Gastrocnemius medialis (tissue), 4 donors: ENCODE measurements at regions not wholly inside any gene's neighbourhood (a gene's known extent, or its start where the extent isn't known, plus 50 kb on each side); places are given as distances from the start of the nearest gene placed in this dataset.

ENCODE experiments used
- ATAC-seq, 2 donors: fragments of 150-250 bp; one replicate each; pipeline ENCODE4 v1.9.1; 2016
- DNase-seq, 2 donors: peaks; one replicate each; pipeline ENCODE4 v3.0.0-alpha.2; 2019
- H3K27ac ChIP-seq, 4 donors: fragments of 200-600 bp; sonication (generic); 1 replicate in 1 of 4; 2 replicates in 3 of 4; pipeline ENCODE4 v1.5.1; 2016 to 2018; ENCODE audit warnings: mild to moderate bottlenecking in 2 of 4, moderate library complexity in 1 of 4
- H3K27me3 ChIP-seq, 3 donors: fragments of 200-600 bp; sonication (generic) in 2 of 3; 1 replicate in 1 of 3; 2 replicates in 2 of 3; pipeline versions ENCODE4 v1.5.1 to v1.6.0; 2016 to 2019; ENCODE audit warnings: mild to moderate bottlenecking in 1 of 3, moderate library complexity in 1 of 3
- H3K36me3 ChIP-seq, 2 donors: fragments of 200-600 bp; sonication (generic) in 1 of 2; one replicate each; pipeline ENCODE4 v1.5.1; 2017 to 2018
- H3K4me1 ChIP-seq, 2 donors: fragments of 200-600 bp; sonication (generic) in 1 of 2; one replicate each; pipeline ENCODE4 v1.5.1; 2016 to 2017; ENCODE audit warnings: mild to moderate bottlenecking in 2 of 2
- H3K4me3 ChIP-seq, 4 donors: fragments of 200-600 bp; sonication (generic) in 3 of 4; 1 replicate in 1 of 4; 2 replicates in 3 of 4; pipeline ENCODE4 v1.5.1; 2016 to 2019; ENCODE audit warnings: mild to moderate bottlenecking in 2 of 4
- H3K9me3 ChIP-seq, 3 donors: fragments of 200-600 bp; sonication (generic) in 2 of 3; 1 replicate in 1 of 3; 2 replicates in 2 of 3; pipeline ENCODE4 v1.5.1; 2016 to 2019
- CTCF ChIP-seq, 5 experiments: fragments of 450-650 bp in 3 of 5; fragments of 200-600 bp in 2 of 5; sonication (generic) in 2 of 5; IDR thresholded peaks in 4 of 5; conservative IDR thresholded peaks in 1 of 5; 1 replicate in 4 of 5; 2 replicates in 1 of 5; pipeline ENCODE4 v1.5.1; 2016 to 2019; ENCODE audit warnings: antibody characterized with exemption in 5 of 5, mild to moderate bottlenecking in 3 of 5, moderate library complexity in 3 of 5
- POLR2A ChIP-seq, 2 donors: fragments of 450-650 bp; IDR thresholded peaks; one replicate each; pipeline ENCODE4 v1.6.1; 2017; ENCODE audit warnings: antibody characterized with exemption in 2 of 2, mild to moderate bottlenecking in 2 of 2, moderate library complexity in 2 of 2
- in situ Hi-C, 4 donors: fragments of 200-750 bp; cut with MboI; loops; one replicate each; pipeline versions ENCODE4 v1.15.0 to v1.8.0; 2017; ENCODE audit warnings: low sequenced_read_pairs in 4 of 4
- intact Hi-C: fragments of 100-400 bp; cut with DNase I; formaldehyde crosslinking; loops from one replicate; pipeline ENCODE4 v1.15.1; 2023; ENCODE audit warnings: low total_unique reads

GRCh38 chr11:128214263-128214662, 373.1 kb downstream of the ETS1 start:
- Histone ChIP-seq H3K36me3 (no peaks in the 10 kb centered on the region), H3K4me3 (no peak overlapping the region), H3K9me3 (no peaks in the 10 kb centered on the region), H3K27me3 (no peaks in the 10 kb centered on the region), H3K4me1 (no peaks in the 10 kb centered on the region), H3K27ac (no peak overlapping the region)
- no peak for DNase-seq
- ATAC-seq = no peak
- intact Hi-C loops (no loop called here), in situ Hi-C loops (no loop called here)
- TF ChIP-seq POLR2A (IDR thresholded peaks at IDR 0.05) (no peak), CTCF (IDR thresholded peaks at IDR 0.05 in 4 of 5, conservative IDR thresholded peaks at IDR 0.05 in 1 of 5) (no peak)

GRCh38 chr11:128213461-128213860, 373.9 kb downstream of the ETS1 start:
- in situ Hi-C loops (no loop called here), intact Hi-C loops (no loop called here)
- no peaks in the 10 kb centered on the region for H3K27me3 ChIP-seq
- no peak for ATAC-seq
- no peak overlapping the region for H3K27ac ChIP-seq
- no peaks in the 10 kb centered on the region for H3K9me3 ChIP-seq
- DNase-seq = no peak
- no peaks in the 10 kb centered on the region for H3K36me3 ChIP-seq
- no peak for TF ChIP-seq POLR2A (IDR thresholded peaks at IDR 0.05)
- TF ChIP-seq CTCF (IDR thresholded peaks at IDR 0.05 in 4 of 5, conservative IDR thresholded peaks at IDR 0.05 in 1 of 5) = no peak
- no peak overlapping the region for H3K4me3 ChIP-seq
- peaks cover 0 to 8% of the 10 kb centered on the region in 2 donors for H3K4me1 ChIP-seq

GRCh38 chr11:128212324-128212723, 375.0 kb downstream of the ETS1 start:
- Histone ChIP-seq H3K4me1 (peaks cover 3 to 13% of the 10 kb centered on the region in 2 donors), H3K9me3 (no peaks in the 10 kb centered on the region), H3K4me3 (no peak overlapping the region), H3K36me3 (no peaks in the 10 kb centered on the region), H3K27ac (no peak overlapping the region), H3K27me3 (no peaks in the 10 kb centered on the region)
- no peak for ATAC-seq
- DNase-seq = no peak
- TF ChIP-seq CTCF (IDR thresholded peaks at IDR 0.05 in 4 of 5, conservative IDR thresholded peaks at IDR 0.05 in 1 of 5) (no peak), POLR2A (IDR thresholded peaks at IDR 0.05) (no peak)
- in situ Hi-C loops = no loop called here
- intact Hi-C loops = no loop called here

GRCh38 chr11:128210148-128210940, 377.0 kb downstream of the ETS1 start:
- Histone ChIP-seq H3K27me3 (no peaks in the 10 kb centered on the region), H3K36me3 (no peaks in the 10 kb centered on the region), H3K4me1 (peaks cover 3 to 13% of the 10 kb centered on the region in 2 donors), H3K9me3 (no peaks in the 10 kb centered on the region), H3K27ac (no peak overlapping the region), H3K4me3 (no peak overlapping the region)
- in situ Hi-C loops (no loop called here), intact Hi-C loops (no loop called here)
- ATAC-seq (peak in 1 of 2 donors; percentile 77), DNase-seq (no peak)
- TF ChIP-seq CTCF (IDR thresholded peaks at IDR 0.05 in 4 of 5, conservative IDR thresholded peaks at IDR 0.05 in 1 of 5) (no peak), POLR2A (IDR thresholded peaks at IDR 0.05) (no peak)

GRCh38 chr11:128209138-128209435, 378.3 kb downstream of the ETS1 start:
- no peak overlapping the region for H3K4me3 ChIP-seq
- H3K9me3 ChIP-seq = no peaks in the 10 kb centered on the region
- in situ Hi-C loops (no loop called here), intact Hi-C loops (no loop called here)
- H3K36me3 ChIP-seq = no peaks in the 10 kb centered on the region
- H3K27me3 ChIP-seq = no peaks in the 10 kb centered on the region
- H3K4me1 ChIP-seq = peaks cover 3 to 13% of the 10 kb centered on the region in 2 donors
- peak overlapping the region in 1 of 4 donors; percentile 52 for H3K27ac ChIP-seq
- DNase-seq (no peak), ATAC-seq (no peak)
- TF ChIP-seq CTCF (IDR thresholded peaks at IDR 0.05 in 4 of 5, conservative IDR thresholded peaks at IDR 0.05 in 1 of 5) (no peak), POLR2A (IDR thresholded peaks at IDR 0.05) (no peak)
